ENCODE measurements at regions not wholly inside any gene's neighbourhood (a gene's known extent, or its start where the extent isn't known, plus 50 kb on each side); places are given as distances from the start of the nearest gene placed in this dataset.

DNA sequence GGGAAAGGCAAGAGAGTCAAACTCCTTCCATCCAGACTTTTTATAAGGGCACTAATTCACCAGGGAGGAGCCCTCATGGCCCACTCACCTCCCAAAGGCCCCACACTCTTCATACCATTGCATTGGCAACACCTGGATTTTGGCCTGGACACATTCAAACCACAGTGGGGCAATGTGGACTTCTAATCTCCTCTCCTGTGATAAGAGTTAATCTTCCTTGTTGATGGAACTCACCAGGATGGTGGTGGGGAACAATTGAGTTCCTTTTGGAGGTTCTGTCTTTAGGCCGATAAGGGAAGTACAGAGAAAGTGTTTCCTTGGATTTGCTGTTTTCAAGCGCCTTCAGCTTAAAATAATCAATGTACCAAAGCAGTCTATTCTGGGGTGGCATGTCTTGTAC lies 268.7 kb downstream of the CD83 start:
- TF ChIP-seq, protein P1, sequence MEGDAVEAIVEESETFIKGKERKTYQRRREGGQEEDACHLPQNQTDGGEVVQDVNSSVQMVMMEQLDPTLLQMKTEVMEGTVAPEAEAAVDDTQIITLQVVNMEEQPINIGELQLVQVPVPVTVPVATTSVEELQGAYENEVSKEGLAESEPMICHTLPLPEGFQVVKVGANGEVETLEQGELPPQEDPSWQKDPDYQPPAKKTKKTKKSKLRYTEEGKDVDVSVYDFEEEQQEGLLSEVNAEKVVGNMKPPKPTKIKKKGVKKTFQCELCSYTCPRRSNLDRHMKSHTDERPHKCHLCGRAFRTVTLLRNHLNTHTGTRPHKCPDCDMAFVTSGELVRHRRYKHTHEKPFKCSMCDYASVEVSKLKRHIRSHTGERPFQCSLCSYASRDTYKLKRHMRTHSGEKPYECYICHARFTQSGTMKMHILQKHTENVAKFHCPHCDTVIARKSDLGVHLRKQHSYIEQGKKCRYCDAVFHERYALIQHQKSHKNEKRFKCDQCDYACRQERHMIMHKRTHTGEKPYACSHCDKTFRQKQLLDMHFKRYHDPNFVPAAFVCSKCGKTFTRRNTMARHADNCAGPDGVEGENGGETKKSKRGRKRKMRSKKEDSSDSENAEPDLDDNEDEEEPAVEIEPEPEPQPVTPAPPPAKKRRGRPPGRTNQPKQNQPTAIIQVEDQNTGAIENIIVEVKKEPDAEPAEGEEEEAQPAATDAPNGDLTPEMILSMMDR (IDR thresholded peaks at IDR 0.05) = no peak
- TF ChIP-seq POLR2A (IDR thresholded peaks at IDR 0.05; ENCODE audit: low read depth) (no peak), EP300 (IDR thresholded peaks at IDR 0.05) (no peak)
